ENCODE measurements at regions not wholly inside any gene's neighbourhood (a gene's known extent, or its start where the extent isn't known, plus 50 kb on each side); places are given as distances from the start of the nearest gene placed in this dataset.

DNA sequence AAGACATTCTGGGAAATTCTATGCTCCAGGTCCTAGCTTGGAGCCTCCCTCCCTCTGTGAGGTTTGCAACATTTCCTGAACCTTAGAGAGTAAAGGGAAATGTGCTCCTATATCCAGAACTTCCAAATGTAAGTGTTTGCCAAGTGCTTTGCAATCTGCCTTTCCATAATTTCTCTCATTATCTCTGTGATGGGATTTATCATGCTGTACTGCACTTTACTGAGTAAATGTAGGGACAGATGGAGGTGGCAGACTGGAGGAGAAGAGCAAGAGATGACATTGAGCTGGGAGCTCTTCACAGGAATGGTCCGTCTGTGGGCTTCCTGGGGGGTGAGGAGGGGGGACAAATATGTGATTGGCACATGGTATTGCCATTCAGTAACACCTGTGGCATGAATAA lies 184.3 kb downstream of the SOX4 start:
- H3K14ac ChIP-seq (ENCODE audit: low read length in 2 of 2), result no peak overlapping the region
- no peak overlapping the region for H2AK5ac ChIP-seq (ENCODE audit: low read length, severe bottlenecking)
- H3K18ac ChIP-seq (ENCODE audit: low read depth in 1 of 2, low read length in 2 of 2), result no peak overlapping the region
- H2AFZ ChIP-seq (ENCODE audit: low read depth, low read length), result no peak overlapping the region
- no peak overlapping the region for H2BK5ac ChIP-seq (ENCODE audit: low read depth, low read length, poor library complexity, severe bottlenecking)
- no peak overlapping the region for H4K8ac ChIP-seq (ENCODE audit: low read length)
- H3K4me1 ChIP-seq (ENCODE audit: control insufficient read depth, insufficient read depth, low read depth, low read length), result peaks cover 4% of the 10 kb centered on the region
- no peak overlapping the region for H2BK12ac ChIP-seq (ENCODE audit: low read length in 2 of 2)
- H3K9me3 ChIP-seq (ENCODE audit: control insufficient read depth, low read length), result no peaks in the 10 kb centered on the region
- H3K9ac ChIP-seq (ENCODE audit: low read length), result no peak overlapping the region
- no peak for DNase-seq
- H3K4ac ChIP-seq (ENCODE audit: low read depth in 1 of 2, low read length in 2 of 2), result no peak overlapping the region
- H3K23ac ChIP-seq (ENCODE audit: low read length in 2 of 2), result no peak overlapping the region
- no peak overlapping the region for H3K4me2 ChIP-seq (ENCODE audit: low read length, poor library complexity, severe bottlenecking)
- no peaks in the 10 kb centered on the region for H3K36me3 ChIP-seq (ENCODE audit: control insufficient read depth in 1 of 2, insufficient read depth in 2 of 2, low read depth in 1 of 2, low read length in 2 of 2)
- no peak overlapping the region for H3K4me3 ChIP-seq (ENCODE audit: insufficient read depth in 1 of 2, low read depth in 1 of 2, low read length in 2 of 2)
- H3K79me1 ChIP-seq (replicated peaks; ENCODE audit: low read length, poor library complexity, severe bottlenecking), result no peaks in the 10 kb centered on the region
- H3K27me3 ChIP-seq (ENCODE audit: control insufficient read depth in 1 of 2, insufficient read depth in 1 of 2, low read length in 2 of 2), result no peaks in the 10 kb centered on the region
- H2BK120ac ChIP-seq (ENCODE audit: low read depth, low read length), result no peak overlapping the region
- 90% methylated on average over 1 of the region's 1 CpG for WGBS
- H3K27ac ChIP-seq (ENCODE audit: low read length, poor library complexity, severe bottlenecking), result no peak overlapping the region
- no peak overlapping the region for H4K91ac ChIP-seq (ENCODE audit: low read length)
- no peak overlapping the region for H2BK15ac ChIP-seq (ENCODE audit: low read depth, poor library complexity, severe bottlenecking)

GRCh38 chr6:21780141-21780540 lies 186.6 kb downstream of the SOX4 start:
- no peak overlapping the region for H2BK120ac ChIP-seq (ENCODE audit: low read depth, low read length)
- H3K4me2 ChIP-seq (ENCODE audit: low read length, poor library complexity, severe bottlenecking), result no peak overlapping the region
- no peak overlapping the region for H2BK12ac ChIP-seq (ENCODE audit: low read length in 2 of 2)
- H2BK15ac ChIP-seq (ENCODE audit: low read depth, poor library complexity, severe bottlenecking), result no peak overlapping the region
- no peak overlapping the region for H3K4ac ChIP-seq (ENCODE audit: low read depth in 1 of 2, low read length in 2 of 2)
- no peak overlapping the region for H3K27ac ChIP-seq (ENCODE audit: low read length, poor library complexity, severe bottlenecking)
- H3K9ac ChIP-seq (ENCODE audit: low read length), result no peak overlapping the region
- H2AFZ ChIP-seq (ENCODE audit: low read depth, low read length), result no peak overlapping the region
- H3K27me3 ChIP-seq (ENCODE audit: control insufficient read depth in 1 of 2, insufficient read depth in 1 of 2, low read length in 2 of 2), result no peaks in the 10 kb centered on the region
- no peak overlapping the region for H3K18ac ChIP-seq (ENCODE audit: low read depth in 1 of 2, low read length in 2 of 2)
- H3K4me1 ChIP-seq (ENCODE audit: control insufficient read depth, insufficient read depth, low read depth, low read length), result peaks cover 4% of the 10 kb centered on the region
- 90% methylated on average over 2 of the region's 2 CpGs for WGBS
- H3K14ac ChIP-seq (ENCODE audit: low read length in 2 of 2), result no peak overlapping the region
- no peaks in the 10 kb centered on the region for H3K9me3 ChIP-seq (ENCODE audit: control insufficient read depth, low read length)
- no peak overlapping the region for H3K4me3 ChIP-seq (ENCODE audit: insufficient read depth in 1 of 2, low read depth in 1 of 2, low read length in 2 of 2)
- no peak overlapping the region for H4K8ac ChIP-seq (ENCODE audit: low read length)
- DNase-seq, result no peak
- no peak overlapping the region for H2AK5ac ChIP-seq (ENCODE audit: low read length, severe bottlenecking)
- H3K36me3 ChIP-seq (ENCODE audit: control insufficient read depth in 1 of 2, insufficient read depth in 2 of 2, low read depth in 1 of 2, low read length in 2 of 2), result no peaks in the 10 kb centered on the region
- H2BK5ac ChIP-seq (ENCODE audit: low read depth, low read length, poor library complexity, severe bottlenecking), result no peak overlapping the region
- no peak overlapping the region for H3K23ac ChIP-seq (ENCODE audit: low read length in 2 of 2)
- H3K79me1 ChIP-seq (replicated peaks; ENCODE audit: low read length, poor library complexity, severe bottlenecking), result no peaks in the 10 kb centered on the region
- H4K91ac ChIP-seq (ENCODE audit: low read length), result no peak overlapping the region

DNA sequence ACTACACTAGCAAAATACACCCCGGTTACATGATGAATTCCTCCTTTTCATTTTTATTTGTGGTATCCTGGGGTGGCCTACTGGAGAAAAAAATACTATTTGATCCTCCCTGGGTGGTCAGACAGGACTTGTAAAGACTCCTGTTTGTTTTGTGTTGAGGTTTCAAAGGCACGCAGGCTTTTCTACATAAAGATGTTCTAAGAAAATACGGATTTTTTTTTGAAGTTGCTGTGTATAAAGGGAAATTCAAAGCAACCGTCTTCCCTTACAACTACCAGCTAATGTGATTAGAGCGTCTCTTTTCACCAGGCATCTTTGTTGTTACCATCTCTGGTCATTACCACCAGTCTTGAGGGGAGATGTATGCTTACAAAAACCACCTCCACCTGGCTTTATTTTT lies 187.1 kb downstream of the SOX4 start:
- Histone ChIP-seq H3K27ac (ENCODE audit: low read length, poor library complexity, severe bottlenecking) (no peak overlapping the region), H3K18ac (ENCODE audit: low read depth in 1 of 2, low read length in 2 of 2) (no peak overlapping the region), H2BK15ac (ENCODE audit: low read depth, poor library complexity, severe bottlenecking) (no peak overlapping the region), H4K91ac (ENCODE audit: low read length) (no peak overlapping the region), H3K9ac (ENCODE audit: low read length) (no peak overlapping the region), H3K4ac (ENCODE audit: low read depth in 1 of 2, low read length in 2 of 2) (no peak overlapping the region), H2AFZ (ENCODE audit: low read depth, low read length) (no peak overlapping the region), H3K9me3 (ENCODE audit: control insufficient read depth, low read length) (no peaks in the 10 kb centered on the region), H2BK120ac (ENCODE audit: low read depth, low read length) (no peak overlapping the region), H3K23ac (ENCODE audit: low read length in 2 of 2) (no peak overlapping the region), H3K36me3 (ENCODE audit: control insufficient read depth in 1 of 2, insufficient read depth in 2 of 2, low read depth in 1 of 2, low read length in 2 of 2) (no peaks in the 10 kb centered on the region), H2BK12ac (ENCODE audit: low read length in 2 of 2) (no peak overlapping the region), H3K79me1 (replicated peaks; ENCODE audit: low read length, poor library complexity, severe bottlenecking) (no peaks in the 10 kb centered on the region), H2BK5ac (ENCODE audit: low read depth, low read length, poor library complexity, severe bottlenecking) (no peak overlapping the region), H3K4me1 (ENCODE audit: control insufficient read depth, insufficient read depth, low read depth, low read length) (peaks cover 4% of the 10 kb centered on the region), H3K4me2 (ENCODE audit: low read length, poor library complexity, severe bottlenecking) (no peak overlapping the region), H2AK5ac (ENCODE audit: low read length, severe bottlenecking) (no peak overlapping the region), H3K27me3 (ENCODE audit: control insufficient read depth in 1 of 2, insufficient read depth in 1 of 2, low read length in 2 of 2) (no peaks in the 10 kb centered on the region), H3K14ac (ENCODE audit: low read length in 2 of 2) (no peak overlapping the region), H3K4me3 (ENCODE audit: insufficient read depth in 1 of 2, low read depth in 1 of 2, low read length in 2 of 2) (no peak overlapping the region), H4K8ac (ENCODE audit: low read length) (no peak overlapping the region)
- DNase-seq, result no peak
- WGBS, result 78% methylated on average over 3 of the region's 5 CpGs

GRCh38 chr6:21781128-21781527 lies 187.6 kb downstream of the SOX4 start:
- Histone ChIP-seq H2AK5ac (ENCODE audit: low read length, severe bottlenecking) (no peak overlapping the region), H4K91ac (ENCODE audit: low read length) (no peak overlapping the region), H3K4me1 (ENCODE audit: control insufficient read depth, insufficient read depth, low read depth, low read length) (peaks cover 2% of the 10 kb centered on the region), H3K9ac (ENCODE audit: low read length) (no peak overlapping the region), H4K8ac (ENCODE audit: low read length) (no peak overlapping the region), H2BK12ac (ENCODE audit: low read length in 2 of 2) (no peak overlapping the region), H3K27ac (ENCODE audit: low read length, poor library complexity, severe bottlenecking) (no peak overlapping the region), H3K4me2 (ENCODE audit: low read length, poor library complexity, severe bottlenecking) (no peak overlapping the region), H3K9me3 (ENCODE audit: control insufficient read depth, low read length) (no peaks in the 10 kb centered on the region), H2AFZ (ENCODE audit: low read depth, low read length) (no peak overlapping the region), H3K4ac (ENCODE audit: low read depth in 1 of 2, low read length in 2 of 2) (no peak overlapping the region), H3K4me3 (ENCODE audit: insufficient read depth in 1 of 2, low read depth in 1 of 2, low read length in 2 of 2) (no peak overlapping the region), H2BK120ac (ENCODE audit: low read depth, low read length) (no peak overlapping the region), H3K79me1 (replicated peaks; ENCODE audit: low read length, poor library complexity, severe bottlenecking) (no peaks in the 10 kb centered on the region), H3K27me3 (ENCODE audit: control insufficient read depth in 1 of 2, insufficient read depth in 1 of 2, low read length in 2 of 2) (no peaks in the 10 kb centered on the region), H2BK15ac (ENCODE audit: low read depth, poor library complexity, severe bottlenecking) (no peak overlapping the region), H3K18ac (ENCODE audit: low read depth in 1 of 2, low read length in 2 of 2) (no peak overlapping the region), H3K14ac (ENCODE audit: low read length in 2 of 2) (no peak overlapping the region), H3K23ac (ENCODE audit: low read length in 2 of 2) (no peak overlapping the region), H3K36me3 (ENCODE audit: control insufficient read depth in 1 of 2, insufficient read depth in 2 of 2, low read depth in 1 of 2, low read length in 2 of 2) (no peaks in the 10 kb centered on the region), H2BK5ac (ENCODE audit: low read depth, low read length, poor library complexity, severe bottlenecking) (no peak overlapping the region)
- 72% methylated on average over 3 of the region's 3 CpGs for WGBS
- DNase-seq, result no peak

All from mesenchymal stem cell (in vitro differentiated cells and primary cell).